Spleen (tissue), 7 donors: ENCODE measurements at regions not wholly inside any gene's neighbourhood (a gene's known extent, or its start where the extent isn't known, plus 50 kb on each side); places are given as distances from the start of the nearest gene placed in this dataset.

Source experiments
- CTCF ChIP-seq, 11 experiments: fragments of 200-600 bp in 7 of 11; fragments of 450-650 bp in 4 of 11; sonication (generic) in 4 of 11; IDR thresholded peaks in 8 of 11; conservative IDR thresholded peaks in 3 of 11; 1 replicate in 7 of 11; 2 replicates in 4 of 11; pipeline versions ENCODE4 v1.4.0 to v1.8.0; 2016 to 2021; ENCODE audit warnings: antibody characterized with exemption in 11 of 11, inconsistent platforms in 4 of 11, mild to moderate bottlenecking in 1 of 11
- POLR2A ChIP-seq, 3 donors: fragments of 450-650 bp; IDR thresholded peaks; one replicate each; pipeline ENCODE4 v1.5.1; 2017; ENCODE audit warnings: antibody characterized with exemption in 3 of 3, mild to moderate bottlenecking in 1 of 3
- donor health status: DM: no; HTN: no; CAD: no; lungs with moderate emphysema.
- donor health status: DM: no; HTN: no; CAD: no.
- donor health status: DM: no; HTN: no; CAD: no.

- no peak for TF ChIP-seq CTCF (IDR thresholded peaks at IDR 0.05 in 8 of 11, conservative IDR thresholded peaks at IDR 0.05 in 3 of 11)
- no peak for TF ChIP-seq POLR2A (IDR thresholded peaks at IDR 0.05)
These were observed 122.1 kb upstream of the SPATA13 start for GRCh38 chr13:24038405-24038804.
